ENCODE measurements at regions not wholly inside any gene's neighbourhood (a gene's known extent, or its start where the extent isn't known, plus 50 kb on each side); places are given as distances from the start of the nearest gene placed in this dataset.

DNA sequence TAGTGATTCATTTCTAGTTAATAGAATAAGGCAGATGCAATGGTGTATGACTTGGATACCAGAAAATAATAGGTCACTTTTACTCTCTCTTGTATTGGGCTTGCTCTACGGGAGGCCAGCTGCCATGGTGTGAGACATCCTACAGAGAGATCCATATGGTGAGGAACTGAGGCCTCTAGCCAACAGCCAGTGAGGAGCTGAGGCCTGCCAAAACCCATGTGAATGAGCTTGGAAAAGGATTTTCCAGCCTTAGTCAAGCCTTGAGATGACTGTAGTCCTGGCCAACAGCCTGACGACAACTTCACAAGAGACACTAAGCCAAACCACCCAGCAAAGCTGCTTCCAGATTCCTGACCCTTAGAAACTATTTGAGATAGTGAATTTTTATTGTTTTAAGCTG lies 1300.2 kb downstream of the RAPGEF2 start (continued):
- no peak for TF ChIP-seq AFF4 (CRISPR knock-in tag; IDR thresholded peaks at IDR 0.05; ENCODE audit: borderline replicate concordance)
- no peak for TF ChIP-seq FOXP1 (CRISPR knock-in tag; IDR thresholded peaks at IDR 0.05; ENCODE audit: borderline replicate concordance)

- no peak for DNase-seq (ENCODE audit: low spot score)
- TF ChIP-seq ETV6 (CRISPR knock-in tag; IDR thresholded peaks at IDR 0.05) (no peak), SMAD3 (CRISPR knock-in tag; IDR thresholded peaks at IDR 0.05; ENCODE audit: borderline replicate concordance) (no peak), ZBTB21 (CRISPR knock-in tag; IDR thresholded peaks at IDR 0.05; ENCODE audit: borderline replicate concordance) (no peak), OVOL2 (CRISPR knock-in tag; IDR thresholded peaks at IDR 0.05; ENCODE audit: borderline replicate concordance) (no peak), GTF2I (CRISPR knock-in tag; conservative IDR thresholded peaks at IDR 0.05) (no peak), RORB (CRISPR knock-in tag; IDR thresholded peaks at IDR 0.05) (no peak)
- TF ChIP-seq, protein P1, sequence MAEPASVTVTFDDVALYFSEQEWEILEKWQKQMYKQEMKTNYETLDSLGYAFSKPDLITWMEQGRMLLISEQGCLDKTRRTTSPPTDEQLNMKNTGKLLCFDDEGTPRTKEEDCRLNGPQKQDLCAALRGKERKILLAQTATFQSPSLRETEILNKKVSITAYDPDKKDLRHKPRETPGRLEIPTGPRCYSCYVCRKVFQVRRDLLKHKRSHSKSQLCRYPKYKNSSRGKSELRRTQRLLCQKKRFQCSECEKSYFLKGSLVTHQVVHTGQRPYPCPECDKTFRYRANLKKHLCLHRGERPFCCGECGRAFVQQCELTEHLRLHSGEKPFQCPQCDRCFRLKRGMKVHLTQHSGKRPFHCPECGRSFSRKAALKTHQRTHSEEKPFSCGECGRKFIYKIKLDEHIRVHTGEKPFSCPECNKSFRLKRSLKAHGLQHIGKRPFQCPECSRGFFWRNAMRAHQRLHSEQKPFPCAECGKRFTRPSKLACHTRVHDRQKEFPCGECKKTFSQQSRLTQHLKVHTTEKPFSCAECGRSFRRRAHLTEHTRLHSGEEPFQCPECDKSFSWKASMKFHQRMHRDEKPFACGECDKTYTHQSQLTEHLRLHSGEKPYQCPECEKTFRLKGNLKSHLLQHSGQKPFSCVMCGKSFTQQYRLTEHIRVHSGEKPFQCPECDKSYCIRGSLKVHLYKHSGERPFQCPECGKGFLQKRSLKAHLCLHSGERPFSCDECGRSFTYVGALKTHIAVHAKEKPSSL (CRISPR knock-in tag; conservative IDR thresholded peaks at IDR 0.05), result no peak
- Mint-ChIP-seq H3K9me3 (no peaks in the 10 kb centered on the region), H3K36me3 (no peaks in the 10 kb centered on the region), H3K27ac (no peak overlapping the region), H3K4me3 (no peak overlapping the region), H3K4me1 (peaks cover 19% of the 10 kb centered on the region), H3K27me3 (ENCODE audit: low read depth) (no peaks in the 10 kb centered on the region)
- ATAC-seq, result peak; percentile 39
- ChIA-PET CTCF (no interaction called here), POLR2A (no interaction called here)
Observed at GRCh38 chr4:160406263-160406825, 1303.5 kb downstream of the RAPGEF2 start.

DNA sequence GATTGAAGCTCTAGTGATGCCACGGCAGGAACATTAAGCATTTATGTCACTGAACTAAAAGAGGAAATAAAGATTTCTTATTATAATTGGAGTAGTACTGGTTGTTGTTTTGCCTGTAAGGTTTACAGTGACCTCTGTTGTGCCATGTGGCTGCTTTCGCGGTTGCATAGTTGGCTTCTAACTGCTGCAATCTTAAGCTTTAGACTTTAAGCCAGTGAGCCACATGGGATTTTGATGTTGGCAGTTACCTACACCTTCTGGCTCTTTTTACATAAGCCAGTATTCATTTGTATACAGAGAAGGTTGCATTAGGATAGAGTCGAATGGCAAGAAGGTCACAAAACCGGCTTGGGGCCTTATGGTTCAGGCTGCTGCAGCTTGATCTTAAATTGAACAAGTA lies 1311.6 kb downstream of the RAPGEF2 start:
- ATAC-seq (no peak), DNase-seq (ENCODE audit: low spot score) (no peak)
- CTCF ChIA-PET, result no interaction called here
- POLR2A ChIA-PET, result no interaction called here
- Mint-ChIP-seq H3K4me3 (no peak overlapping the region), H3K27me3 (ENCODE audit: low read depth) (no peaks in the 10 kb centered on the region), H3K4me1 (no peaks in the 10 kb centered on the region), H3K27ac (no peak overlapping the region), H3K9me3 (no peaks in the 10 kb centered on the region), H3K36me3 (no peaks in the 10 kb centered on the region)
- TF ChIP-seq, protein P2, sequence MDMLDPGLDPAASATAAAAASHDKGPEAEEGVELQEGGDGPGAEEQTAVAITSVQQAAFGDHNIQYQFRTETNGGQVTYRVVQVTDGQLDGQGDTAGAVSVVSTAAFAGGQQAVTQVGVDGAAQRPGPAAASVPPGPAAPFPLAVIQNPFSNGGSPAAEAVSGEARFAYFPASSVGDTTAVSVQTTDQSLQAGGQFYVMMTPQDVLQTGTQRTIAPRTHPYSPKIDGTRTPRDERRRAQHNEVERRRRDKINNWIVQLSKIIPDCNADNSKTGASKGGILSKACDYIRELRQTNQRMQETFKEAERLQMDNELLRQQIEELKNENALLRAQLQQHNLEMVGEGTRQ (CRISPR knock-in tag; IDR thresholded peaks at IDR 0.05), result no peak
- TF ChIP-seq ZMAT4 (CRISPR knock-in tag; IDR thresholded peaks at IDR 0.05), result no peak
- no peak for TF ChIP-seq CREM (CRISPR knock-in tag; IDR thresholded peaks at IDR 0.05)
- TF ChIP-seq, protein P3, sequence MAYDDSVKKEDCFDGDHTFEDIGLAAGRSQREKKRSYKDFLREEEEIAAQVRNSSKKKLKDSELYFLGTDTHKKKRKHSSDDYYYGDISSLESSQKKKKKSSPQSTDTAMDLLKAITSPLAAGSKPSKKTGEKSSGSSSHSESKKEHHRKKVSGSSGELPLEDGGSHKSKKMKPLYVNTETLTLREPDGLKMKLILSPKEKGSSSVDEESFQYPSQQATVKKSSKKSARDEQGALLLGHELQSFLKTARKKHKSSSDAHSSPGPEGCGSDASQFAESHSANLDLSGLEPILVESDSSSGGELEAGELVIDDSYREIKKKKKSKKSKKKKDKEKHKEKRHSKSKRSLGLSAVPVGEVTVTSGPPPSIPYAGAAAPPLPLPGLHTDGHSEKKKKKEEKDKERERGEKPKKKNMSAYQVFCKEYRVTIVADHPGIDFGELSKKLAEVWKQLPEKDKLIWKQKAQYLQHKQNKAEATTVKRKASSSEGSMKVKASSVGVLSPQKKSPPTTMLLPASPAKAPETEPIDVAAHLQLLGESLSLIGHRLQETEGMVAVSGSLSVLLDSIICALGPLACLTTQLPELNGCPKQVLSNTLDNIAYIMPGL (CRISPR knock-in tag; IDR thresholded peaks at IDR 0.05), result no peak
- TF ChIP-seq ESRRA (CRISPR knock-in tag; IDR thresholded peaks at IDR 0.05; ENCODE audit: borderline replicate concordance), result no peak
- TF ChIP-seq, protein P4, sequence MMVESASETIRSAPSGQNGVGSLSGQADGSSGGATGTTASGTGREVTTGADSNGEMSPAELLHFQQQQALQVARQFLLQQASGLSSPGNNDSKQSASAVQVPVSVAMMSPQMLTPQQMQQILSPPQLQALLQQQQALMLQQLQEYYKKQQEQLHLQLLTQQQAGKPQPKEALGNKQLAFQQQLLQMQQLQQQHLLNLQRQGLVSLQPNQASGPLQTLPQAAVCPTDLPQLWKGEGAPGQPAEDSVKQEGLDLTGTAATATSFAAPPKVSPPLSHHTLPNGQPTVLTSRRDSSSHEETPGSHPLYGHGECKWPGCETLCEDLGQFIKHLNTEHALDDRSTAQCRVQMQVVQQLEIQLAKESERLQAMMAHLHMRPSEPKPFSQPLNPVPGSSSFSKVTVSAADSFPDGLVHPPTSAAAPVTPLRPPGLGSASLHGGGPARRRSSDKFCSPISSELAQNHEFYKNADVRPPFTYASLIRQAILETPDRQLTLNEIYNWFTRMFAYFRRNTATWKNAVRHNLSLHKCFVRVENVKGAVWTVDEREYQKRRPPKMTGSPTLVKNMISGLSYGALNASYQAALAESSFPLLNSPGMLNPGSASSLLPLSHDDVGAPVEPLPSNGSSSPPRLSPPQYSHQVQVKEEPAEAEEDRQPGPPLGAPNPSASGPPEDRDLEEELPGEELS (CRISPR knock-in tag; IDR thresholded peaks at IDR 0.05), result no peak
- TF ChIP-seq RORB (CRISPR knock-in tag; IDR thresholded peaks at IDR 0.05), result no peak
- TF ChIP-seq GTF2I (CRISPR knock-in tag; conservative IDR thresholded peaks at IDR 0.05), result no peak
- TF ChIP-seq, protein P1 (CRISPR knock-in tag; conservative IDR thresholded peaks at IDR 0.05), result no peak
- no peak for TF ChIP-seq ATF2 (CRISPR knock-in tag; IDR thresholded peaks at IDR 0.05; ENCODE audit: borderline replicate concordance, low read depth)

All from WTC11 (cell line).